GM21390 (cell line): ENCODE measurements at regions not wholly inside any gene's neighbourhood (a gene's known extent, or its start where the extent isn't known, plus 50 kb on each side); places are given as distances from the start of the nearest gene placed in this dataset.

Experiments
- ATAC-seq: cut with Tn5 transposase; IDR thresholded peaks from one replicate; pipeline ENCODE4 v1.9.1; 2021; ENCODE audit not compliant: unreplicated experiment

DNA sequence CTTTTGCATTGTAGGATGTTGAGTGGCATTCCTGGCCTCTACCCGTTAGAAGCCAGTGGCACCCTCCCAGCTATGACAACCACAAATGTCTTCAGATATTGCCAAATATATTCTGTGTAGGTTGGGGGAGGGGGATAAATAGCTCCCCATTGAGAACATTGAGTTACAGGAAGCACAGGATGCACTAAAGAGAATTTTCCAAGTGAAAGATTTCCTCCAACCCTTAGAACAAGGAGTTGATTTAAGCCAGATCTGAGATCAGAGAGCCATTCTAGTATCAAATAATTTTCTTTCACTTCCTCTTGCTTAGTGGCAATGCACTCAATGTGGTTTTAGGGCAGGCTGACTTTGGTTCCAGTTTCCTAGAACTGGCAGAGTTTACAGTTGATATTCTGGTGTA lies 436.6 kb downstream of the C4orf33 start:
- peak; percentile 87 for ATAC-seq

DNA sequence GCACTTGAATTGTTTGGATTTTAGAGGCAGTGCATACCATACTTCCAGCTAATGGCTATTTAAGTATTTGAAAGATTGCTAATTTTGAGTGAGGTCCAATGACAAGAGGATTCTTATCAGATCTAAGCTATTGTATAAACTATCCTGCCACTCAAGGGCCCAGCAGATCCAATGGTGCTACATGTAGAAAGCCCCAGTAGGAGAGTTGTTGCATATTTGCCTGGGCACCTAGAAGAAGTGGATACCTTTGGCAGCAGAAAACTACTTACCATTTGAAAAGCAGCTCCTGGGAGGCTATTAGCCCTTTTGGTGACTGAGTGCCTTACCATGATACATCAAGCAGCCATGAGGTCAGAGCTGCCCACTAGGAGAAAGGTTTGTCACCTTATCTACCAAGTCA lies 447.3 kb downstream of the C4orf33 start:
- ATAC-seq, result no peak

DNA sequence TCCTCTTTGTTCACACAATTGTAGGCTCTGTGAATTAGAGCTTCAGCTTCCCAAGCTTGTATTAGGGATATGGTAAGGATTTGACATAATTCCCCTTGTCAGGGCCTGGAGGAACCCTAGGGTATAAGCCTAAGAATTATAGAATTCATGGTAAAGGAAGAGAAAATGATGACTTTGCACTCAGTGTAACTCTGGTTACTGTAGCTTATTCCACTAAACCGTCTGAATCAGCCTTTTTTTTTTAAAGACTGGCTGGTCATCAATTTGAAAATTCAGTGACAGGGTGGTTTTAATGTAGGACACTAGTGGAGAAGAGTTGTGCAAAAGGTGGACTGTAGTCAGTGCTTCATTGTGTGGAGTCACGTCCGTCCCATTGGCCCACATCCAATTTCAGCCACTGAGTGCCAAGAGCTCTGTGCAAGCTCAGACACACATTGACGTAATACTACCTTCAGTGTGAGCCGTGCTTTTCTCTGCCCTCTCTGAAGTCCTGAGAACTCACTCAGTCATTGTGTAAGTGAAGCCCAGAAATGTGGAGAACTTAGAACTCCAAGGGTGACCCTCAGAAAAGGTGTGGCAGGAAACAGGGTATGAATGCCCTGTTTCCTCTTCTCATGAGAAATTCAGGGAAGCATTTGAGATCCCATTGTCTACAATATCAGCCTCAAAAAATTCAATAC lies 449.8 kb downstream of the C4orf33 start:
- no peak for ATAC-seq

DNA sequence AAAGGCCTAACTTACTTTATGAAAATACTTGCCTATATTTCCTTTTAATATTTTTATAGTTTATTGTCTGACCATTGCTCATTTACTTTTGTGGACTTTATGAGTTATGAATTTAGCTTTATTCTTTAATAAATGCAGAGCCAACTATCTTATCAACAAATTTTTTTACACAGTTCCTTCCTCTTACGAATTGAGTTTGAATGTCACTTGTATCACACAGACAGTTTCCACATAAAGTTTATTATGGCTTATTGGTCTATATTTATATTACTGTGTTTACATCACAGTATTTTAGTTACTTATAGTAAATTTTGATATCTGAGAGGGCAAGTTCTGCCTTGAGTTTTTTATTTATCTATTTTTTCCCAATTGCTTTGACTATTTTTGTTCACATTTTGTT lies 450.6 kb downstream of the C4orf33 start:
- ATAC-seq, result no peak

DNA sequence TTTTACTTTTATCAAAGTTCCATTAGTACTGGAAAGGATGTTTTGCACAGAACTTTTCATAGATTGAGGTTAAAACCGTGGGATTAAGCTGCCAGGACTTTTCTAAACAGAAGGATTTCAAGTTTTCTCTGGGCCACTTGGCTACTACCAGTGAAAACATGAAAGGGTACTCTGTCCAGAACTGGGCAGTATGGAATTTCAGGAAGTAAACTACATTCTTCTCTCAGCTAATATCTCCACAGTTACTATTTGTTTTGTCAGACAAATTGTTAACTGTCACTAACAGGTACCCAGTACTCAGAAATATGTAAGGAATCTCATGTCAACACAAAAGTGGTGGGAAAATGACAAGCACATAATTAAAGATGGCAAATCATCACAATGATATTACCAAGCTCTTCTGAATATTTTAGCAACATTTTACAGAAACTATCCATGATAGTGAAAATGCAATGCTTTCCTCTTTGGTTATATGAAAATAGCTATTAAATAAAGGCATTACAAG lies 454.4 kb downstream of the C4orf33 start:
- ATAC-seq, result no peak

DNA sequence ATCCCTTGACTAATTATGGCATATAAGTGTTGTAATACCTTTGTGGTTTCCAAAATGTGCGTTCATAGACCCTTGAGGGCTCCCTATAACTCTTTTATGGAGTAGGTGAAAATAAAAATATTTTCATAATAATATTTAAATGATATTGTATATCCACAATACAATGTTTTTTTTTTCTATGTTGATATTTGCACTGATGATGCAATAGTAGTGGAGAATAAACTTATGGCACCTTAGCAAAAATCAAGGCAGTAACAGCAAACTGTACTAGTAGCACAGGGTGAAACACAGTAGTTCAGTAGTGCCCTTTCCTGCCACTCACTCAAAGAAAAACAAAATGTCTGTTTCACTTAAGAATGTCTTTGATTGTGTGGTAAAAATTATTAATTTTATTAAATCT lies 465.3 kb downstream of the C4orf33 start:
- no peak for ATAC-seq

- no peak for ATAC-seq
Measured at GRCh38 chr4:129561886-129562671, 466.1 kb downstream of the C4orf33 start.

DNA sequence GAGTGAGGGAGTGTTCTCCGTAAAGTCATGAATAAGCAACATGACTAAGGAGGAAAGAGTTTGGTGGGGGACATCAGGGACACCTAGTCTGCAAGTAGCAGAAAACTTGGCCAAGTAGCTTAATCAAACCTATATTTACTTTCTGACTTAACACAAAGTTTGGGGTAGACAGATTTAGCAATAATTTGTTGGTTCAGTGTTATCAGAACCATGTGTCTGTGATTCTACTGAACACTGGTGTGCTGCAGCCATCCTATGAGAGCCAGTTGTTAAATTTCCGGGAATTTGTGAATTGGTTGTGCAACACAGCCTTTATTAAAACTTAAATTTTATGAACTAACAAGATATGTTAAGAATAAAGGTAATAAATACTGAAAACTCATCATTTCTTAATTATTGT lies 469.3 kb downstream of the C4orf33 start:
- no peak for ATAC-seq

GRCh38 chr4:129570326-129570725 lies 474.4 kb downstream of the C4orf33 start:
- ATAC-seq, result no peak

DNA sequence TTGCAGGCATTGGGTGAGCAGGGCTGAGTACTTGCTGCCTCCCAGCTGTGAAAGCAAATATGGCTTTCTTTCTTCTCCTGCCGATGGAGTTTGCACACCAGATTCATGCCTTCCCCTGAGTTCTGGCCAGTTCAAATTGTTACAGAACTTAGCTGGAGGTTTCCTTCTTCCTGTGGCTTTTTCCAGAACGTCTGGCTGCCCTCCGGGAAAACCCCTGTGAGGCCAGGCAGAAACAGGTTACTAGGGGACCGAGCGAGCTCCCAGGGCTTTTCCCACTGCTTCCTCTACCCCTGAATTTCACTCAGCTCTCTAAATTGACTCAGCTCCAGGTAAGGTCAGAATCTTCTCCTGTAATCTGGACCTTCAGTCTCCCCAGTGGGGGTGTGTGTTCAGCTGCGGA lies 482.4 kb downstream of the C4orf33 start:
- ATAC-seq, result no peak

DNA sequence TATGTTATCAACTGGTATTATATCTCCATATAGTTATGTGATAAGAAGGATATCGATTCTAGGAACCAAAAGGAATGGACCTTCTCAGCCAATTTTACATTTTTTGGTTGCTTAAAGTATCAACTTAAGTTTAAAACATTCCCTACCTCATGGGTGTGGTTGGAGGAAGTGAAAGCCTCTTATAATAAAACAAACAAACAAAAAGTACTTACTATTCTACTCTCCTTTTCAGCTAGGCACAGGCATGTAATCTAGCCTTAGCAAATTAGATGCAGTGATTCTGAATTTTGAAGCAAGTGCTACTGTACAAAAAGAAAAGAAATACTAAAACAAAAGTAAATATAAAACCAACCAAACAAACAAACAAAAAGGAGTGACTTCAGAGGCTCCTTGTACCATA lies 485.4 kb downstream of the C4orf33 start:
- ATAC-seq, result no peak

- ATAC-seq, result no peak
Measured at GRCh38 chr4:129583868-129584267, 487.9 kb downstream of the C4orf33 start.

GRCh38 chr4:129598582-129598981 lies 502.6 kb downstream of the C4orf33 start:
- ATAC-seq, result no peak

- ATAC-seq, result no peak
Measured at GRCh38 chr4:129600898-129601297, 504.9 kb downstream of the C4orf33 start.

DNA sequence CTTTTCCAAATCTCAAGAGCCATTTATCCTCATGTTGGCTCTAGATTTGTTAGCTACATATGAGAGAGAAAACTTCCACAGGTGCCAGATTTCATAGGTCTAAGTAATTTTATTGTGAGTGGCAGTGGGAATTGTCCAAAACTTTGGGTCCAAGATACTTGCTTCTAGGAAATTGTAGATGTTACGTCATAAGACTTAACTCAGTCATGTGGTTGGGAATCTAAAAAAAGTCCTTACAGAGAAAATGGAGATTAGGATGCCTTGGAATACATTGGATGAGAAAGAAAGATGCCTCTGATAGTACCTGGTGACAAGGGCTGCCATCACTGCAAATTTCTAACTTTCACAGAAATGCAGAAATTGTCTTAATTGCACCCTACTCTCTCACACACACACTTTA lies 506.5 kb downstream of the C4orf33 start:
- ATAC-seq, result no peak

- no peak for ATAC-seq
Measured at GRCh38 chr4:129603241-129603931, 507.4 kb downstream of the C4orf33 start.

DNA sequence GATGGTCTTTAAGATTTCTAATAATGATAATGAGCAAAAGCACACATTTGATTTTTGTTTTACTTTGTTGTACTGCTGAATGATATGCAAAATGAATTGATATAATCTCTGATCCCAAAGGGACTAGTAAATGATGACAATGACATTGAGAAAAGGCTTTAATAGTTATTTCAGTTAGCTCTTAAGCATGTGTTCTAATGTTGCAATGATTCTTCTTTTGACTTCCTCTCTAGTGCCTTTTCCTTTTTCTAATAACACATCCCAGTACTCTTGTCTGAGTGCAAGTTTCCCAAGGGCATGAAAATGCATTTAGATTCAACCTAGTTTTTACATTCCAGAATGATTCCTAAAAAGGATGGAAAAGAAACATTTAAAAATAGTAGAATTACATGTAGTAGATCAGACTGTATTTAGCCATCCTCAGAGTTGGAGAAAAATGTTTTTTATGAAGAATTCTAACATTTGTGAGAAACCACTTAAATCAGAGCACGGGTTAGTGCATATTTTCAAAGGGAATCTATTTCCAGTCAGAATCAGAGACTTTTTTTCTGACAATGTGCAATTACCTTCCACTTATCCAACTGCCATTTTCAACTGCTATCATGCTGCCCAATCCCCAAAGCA lies 508.8 kb downstream of the C4orf33 start:
- ATAC-seq, result no peak

DNA sequence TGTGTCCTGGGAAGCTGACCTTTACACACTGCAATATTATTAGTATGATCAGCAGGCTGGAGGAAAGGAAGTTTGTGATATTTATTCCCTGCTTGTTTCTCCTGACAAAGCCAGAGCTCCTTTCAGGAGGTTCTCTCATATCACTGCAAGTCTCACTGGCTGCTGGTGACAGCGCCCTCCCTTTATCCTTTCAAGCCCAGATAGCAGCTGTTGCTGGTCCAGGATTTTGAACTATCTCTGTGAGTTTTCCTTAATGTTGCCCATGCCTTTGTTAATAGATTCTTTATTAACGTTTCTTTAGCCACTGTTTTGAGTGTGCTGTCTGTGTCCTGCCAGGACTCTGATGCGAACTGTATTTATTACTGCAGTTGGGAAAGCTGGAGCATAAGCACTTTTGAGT lies 518.7 kb downstream of the C4orf33 start:
- no peak for ATAC-seq

DNA sequence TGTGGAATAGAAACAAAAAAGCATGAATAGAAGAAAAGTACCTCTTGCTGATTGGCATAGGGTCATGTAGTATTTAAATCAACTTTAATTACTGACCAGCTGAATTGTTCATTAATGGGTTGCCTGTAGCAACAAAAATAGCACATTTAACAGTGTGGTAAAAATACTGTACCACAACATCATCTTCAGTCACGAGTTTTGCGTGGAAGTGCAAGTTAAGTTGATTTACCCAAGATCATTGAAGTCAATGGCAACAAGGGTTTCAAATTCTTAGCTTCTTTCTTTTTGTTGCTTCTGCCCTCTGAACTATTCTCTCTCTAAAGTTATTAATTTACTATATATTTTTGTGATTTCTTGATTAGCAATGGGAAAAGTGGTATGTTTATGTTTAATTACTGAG lies 526.6 kb downstream of the C4orf33 start:
- no peak for ATAC-seq

- no peak for ATAC-seq
Measured at GRCh38 chr4:129623233-129623875, 527.4 kb downstream of the C4orf33 start.

GRCh38 chr4:129641179-129641578 lies 545.2 kb downstream of the C4orf33 start:
- peak; percentile 77 for ATAC-seq
